Medulla oblongata (tissue), 1 donor: ENCODE measurements at regions not wholly inside any gene's neighbourhood (a gene's known extent, or its start where the extent isn't known, plus 50 kb on each side); places are given as distances from the start of the nearest gene placed in this dataset.
"Not testable (repeated sequence)": the region's sequence is repeated elsewhere in the genome, so short reads cannot be mapped to it uniquely, and the experiment has no call there.

Source experiments
- DNase-seq: peaks from one replicate; pipeline ENCODE4 v3.0.0-alpha.2; 2015; ENCODE audit errors: extremely low spot score

GRCh38 chr2:84137034-84137433, 322.0 kb downstream of the SUCLG1 start:
- no peak for DNase-seq

GRCh38 chr2:84132370-84132769, 326.7 kb downstream of the SUCLG1 start:
- no peak for DNase-seq

GRCh38 chr2:84131278-84131830, 327.7 kb downstream of the SUCLG1 start:
- no peak for DNase-seq

- no peak for DNase-seq
These were observed 330.1 kb downstream of the SUCLG1 start for GRCh38 chr2:84129018-84129417.

- DNase-seq: not testable (repeated sequence)
These were observed 331.3 kb downstream of the SUCLG1 start for GRCh38 chr2:84127812-84128211.

- no peak for DNase-seq
These were observed 332.6 kb downstream of the SUCLG1 start for GRCh38 chr2:84126530-84126929.

GRCh38 chr2:84126084-84126483, 333.0 kb downstream of the SUCLG1 start:
- no peak for DNase-seq

- no peak for DNase-seq
These were observed 342.9 kb downstream of the SUCLG1 start for GRCh38 chr2:84116143-84116542.

- no peak for DNase-seq
These were observed 343.8 kb downstream of the SUCLG1 start for GRCh38 chr2:84115173-84115857.

- not testable (repeated sequence) for DNase-seq
These were observed 355.1 kb downstream of the SUCLG1 start for GRCh38 chr2:84103816-84104527.

- DNase-seq: no peak
These were observed 356.8 kb downstream of the SUCLG1 start for GRCh38 chr2:84102274-84102673.

GRCh38 chr2:84088656-84089055, 370.4 kb downstream of the SUCLG1 start:
- DNase-seq: no peak

GRCh38 chr2:84085562-84085961, 373.5 kb downstream of the SUCLG1 start:
- DNase-seq: no peak

GRCh38 chr2:84084856-84085255, 374.2 kb downstream of the SUCLG1 start:
- DNase-seq: no peak

- no peak for DNase-seq
These were observed 375.1 kb downstream of the SUCLG1 start for GRCh38 chr2:84083984-84084383.

- no peak for DNase-seq
These were observed 380.6 kb downstream of the SUCLG1 start for GRCh38 chr2:84078471-84078870.

- peak; percentile 49 for DNase-seq
These were observed 381.6 kb downstream of the SUCLG1 start for GRCh38 chr2:84077496-84077895.

- DNase-seq: no peak
These were observed 388.0 kb downstream of the SUCLG1 start for GRCh38 chr2:84071050-84071449.

GRCh38 chr2:84065857-84066256, 393.2 kb downstream of the SUCLG1 start:
- no peak for DNase-seq

GRCh38 chr2:84057917-84058560, 401.0 kb downstream of the SUCLG1 start:
- no peak for DNase-seq

GRCh38 chr2:84055816-84056215, 403.3 kb downstream of the SUCLG1 start:
- no peak for DNase-seq

GRCh38 chr2:84054577-84054976, 404.5 kb downstream of the SUCLG1 start:
- DNase-seq: not testable (repeated sequence)

GRCh38 chr2:84052913-84053312, 406.2 kb downstream of the SUCLG1 start:
- no peak for DNase-seq
